HG02885 (cell line): ENCODE measurements at regions not wholly inside any gene's neighbourhood (a gene's known extent, or its start where the extent isn't known, plus 50 kb on each side); places are given as distances from the start of the nearest gene placed in this dataset.

Source experiments
- ATAC-seq: cut with Tn5 transposase; IDR thresholded peaks from one replicate; pipeline ENCODE4 v1.9.1; 2021; ENCODE audit warnings: mild to moderate bottlenecking; ENCODE audit not compliant: unreplicated experiment, poor library complexity

- ATAC-seq = no peak
Observed at GRCh38 chr2:39532933-39533332, 95.8 kb upstream of the MAP4K3 start.

DNA sequence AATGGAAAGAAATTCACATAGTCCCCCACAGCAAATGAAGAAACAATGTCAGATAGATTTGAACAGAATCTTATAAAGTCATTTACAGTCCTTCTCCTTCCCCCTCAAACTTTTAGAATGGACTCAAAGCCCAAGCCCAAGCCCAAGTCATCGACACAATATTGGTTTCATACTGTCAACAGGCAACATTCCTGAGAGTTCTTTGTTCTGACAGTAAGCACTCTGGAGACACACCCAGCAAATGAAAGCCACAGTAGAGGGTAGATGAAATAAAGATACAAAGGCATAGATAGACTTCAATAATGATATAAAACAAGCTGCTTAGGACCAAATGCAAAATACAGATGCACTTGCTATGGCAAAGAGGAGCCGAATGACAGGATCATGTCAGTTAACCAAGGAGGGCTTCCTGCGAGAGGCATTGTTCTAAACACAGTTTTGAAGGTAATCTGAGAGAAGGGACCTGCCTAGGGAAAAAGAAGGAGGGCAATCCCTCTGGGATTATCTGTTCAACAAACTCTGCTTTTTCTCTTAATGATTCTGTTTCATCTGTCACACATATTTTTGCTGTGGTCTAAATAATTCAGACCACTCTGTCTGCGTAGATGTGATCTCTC is 97.1 kb upstream of the MAP4K3 start:
- ATAC-seq = no peak

DNA sequence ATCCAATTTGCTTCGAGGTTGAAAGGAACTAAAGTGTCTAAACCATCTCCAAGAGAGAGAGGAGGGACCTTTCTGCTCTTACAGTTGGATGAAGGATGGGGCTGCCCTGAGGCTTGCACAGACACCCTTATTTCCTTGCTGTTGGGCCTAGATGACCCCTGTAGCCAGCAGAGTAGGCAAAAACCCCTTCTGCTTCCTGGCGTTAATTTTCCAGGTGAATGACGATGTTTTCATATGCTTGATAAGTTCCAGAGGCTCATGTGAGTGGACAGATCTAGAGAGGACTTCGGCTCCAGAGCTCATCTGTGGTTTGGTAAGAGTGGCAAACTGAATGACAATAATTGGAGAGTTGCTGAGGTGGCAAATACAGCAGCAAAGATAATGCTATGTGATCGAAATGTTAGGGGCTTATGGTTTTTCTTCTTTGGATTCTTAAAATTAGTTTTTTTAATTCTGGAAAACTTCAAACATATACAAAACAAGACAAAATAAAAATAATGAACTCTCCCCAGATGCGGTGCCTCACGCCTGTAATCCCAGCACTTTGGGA is 98.6 kb upstream of the MAP4K3 start:
- no peak for ATAC-seq

DNA sequence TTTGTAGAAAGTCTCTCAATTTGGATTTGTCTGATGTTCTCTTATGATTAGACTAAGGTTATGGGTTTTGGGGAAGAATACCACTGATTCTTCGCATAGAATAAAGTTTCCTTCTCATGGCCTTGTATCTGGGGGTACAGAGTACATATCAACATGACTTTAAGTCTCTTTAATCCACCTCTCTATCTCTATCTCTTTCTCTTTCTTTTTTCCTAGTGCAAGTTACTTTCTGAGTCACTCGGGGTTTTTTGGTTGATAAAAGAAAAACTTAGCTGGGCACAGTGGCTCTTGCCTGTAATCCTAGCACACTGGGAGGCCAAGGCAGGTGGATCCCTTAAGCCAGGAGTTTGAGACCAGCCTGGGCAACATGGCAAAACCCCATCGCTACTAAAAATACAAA is 100.1 kb upstream of the MAP4K3 start:
- no peak for ATAC-seq

DNA sequence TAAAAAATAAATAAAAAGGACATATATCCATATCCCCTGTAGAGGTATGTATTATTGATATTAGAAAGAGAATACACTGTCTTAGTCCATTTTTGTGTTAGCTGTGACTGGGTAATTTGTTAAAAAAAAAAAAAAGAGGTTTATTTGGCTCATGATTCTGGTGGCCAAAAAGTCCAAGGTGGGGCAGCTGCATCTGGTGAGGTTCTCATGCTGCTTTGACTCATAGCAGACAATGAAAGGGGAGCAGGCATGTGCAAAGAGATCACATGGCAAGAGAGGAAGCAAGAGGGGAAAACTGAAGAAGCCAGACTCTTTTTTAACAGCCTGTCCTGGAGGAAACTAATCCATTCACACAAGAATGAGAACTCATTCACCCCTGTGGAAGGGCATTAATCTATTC is 101.6 kb upstream of the MAP4K3 start:
- no peak for ATAC-seq

- no peak for ATAC-seq
Observed at GRCh38 chr2:39540414-39540813, 103.3 kb upstream of the MAP4K3 start.

- peak; percentile 72 for ATAC-seq
Observed at GRCh38 chr2:39541011-39541930, 104.2 kb upstream of the MAP4K3 start.

- no peak for ATAC-seq
Observed at GRCh38 chr2:39542523-39542922, 105.4 kb upstream of the MAP4K3 start.

- peak; percentile 77 for ATAC-seq
Observed at GRCh38 chr2:39545957-39546356, 108.9 kb upstream of the MAP4K3 start.

GRCh38 chr2:39546409-39546808 is 109.3 kb upstream of the MAP4K3 start:
- ATAC-seq = no peak

DNA sequence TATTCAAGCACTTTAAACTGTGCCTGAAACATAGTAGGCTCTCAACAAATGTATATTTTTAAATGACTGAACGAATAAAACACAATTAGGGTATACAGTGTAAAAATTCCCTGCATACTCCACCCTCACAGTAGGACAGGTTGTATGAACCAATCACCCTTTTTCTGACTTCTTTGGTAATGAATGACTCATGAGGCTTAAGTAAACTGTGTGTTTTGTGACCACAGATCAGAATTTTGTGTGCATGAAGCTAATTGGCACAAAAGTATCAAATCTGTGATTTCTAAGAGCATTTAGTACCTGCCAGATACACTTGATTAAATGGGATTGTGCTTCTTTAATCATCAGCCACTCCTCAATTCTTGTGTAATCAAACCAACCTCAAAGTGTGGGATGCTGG is 109.9 kb upstream of the MAP4K3 start:
- ATAC-seq = no peak

DNA sequence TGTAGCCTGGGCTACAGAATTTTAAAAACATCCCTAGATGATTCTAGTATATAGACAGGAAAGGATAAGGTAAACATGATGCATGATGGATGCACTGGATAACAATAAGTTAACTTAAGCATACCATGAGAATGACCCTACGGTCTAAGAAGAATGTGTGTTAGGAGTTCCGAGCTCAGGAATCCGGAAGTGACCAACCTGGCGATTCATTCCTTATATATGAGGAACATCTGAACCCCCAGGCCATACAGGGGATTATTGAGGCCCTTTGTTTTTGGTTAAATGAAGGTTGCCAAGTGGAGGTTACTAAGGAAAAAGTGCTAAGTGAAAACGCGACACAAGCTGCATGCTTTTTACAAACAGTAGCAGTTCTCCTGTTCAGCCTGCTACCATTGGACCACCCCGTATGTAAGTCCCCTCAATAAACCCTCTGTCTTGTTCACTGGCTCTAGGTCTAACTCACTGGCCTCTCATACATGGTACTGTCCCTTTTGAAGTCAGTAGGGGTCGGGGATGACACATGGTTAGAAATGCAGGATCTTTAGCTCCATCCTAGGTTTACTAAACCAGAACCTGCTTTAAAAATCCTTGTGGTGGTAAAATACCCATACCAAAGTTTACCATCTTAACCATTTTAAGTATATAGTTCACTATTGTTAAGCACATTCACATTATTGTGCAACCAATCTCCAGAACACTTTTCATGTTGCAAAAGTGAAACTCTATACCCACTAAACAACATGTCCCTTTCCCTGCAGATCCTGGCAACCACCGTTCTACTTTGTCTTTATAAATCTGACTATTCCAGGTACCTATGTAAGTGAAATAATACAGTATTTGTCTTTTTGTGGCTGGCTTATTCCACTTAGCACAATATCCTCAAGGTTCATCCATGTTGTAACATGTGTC is 111.0 kb upstream of the MAP4K3 start:
- no peak for ATAC-seq

GRCh38 chr2:39549000-39549399 is 111.9 kb upstream of the MAP4K3 start:
- ATAC-seq = no peak

DNA sequence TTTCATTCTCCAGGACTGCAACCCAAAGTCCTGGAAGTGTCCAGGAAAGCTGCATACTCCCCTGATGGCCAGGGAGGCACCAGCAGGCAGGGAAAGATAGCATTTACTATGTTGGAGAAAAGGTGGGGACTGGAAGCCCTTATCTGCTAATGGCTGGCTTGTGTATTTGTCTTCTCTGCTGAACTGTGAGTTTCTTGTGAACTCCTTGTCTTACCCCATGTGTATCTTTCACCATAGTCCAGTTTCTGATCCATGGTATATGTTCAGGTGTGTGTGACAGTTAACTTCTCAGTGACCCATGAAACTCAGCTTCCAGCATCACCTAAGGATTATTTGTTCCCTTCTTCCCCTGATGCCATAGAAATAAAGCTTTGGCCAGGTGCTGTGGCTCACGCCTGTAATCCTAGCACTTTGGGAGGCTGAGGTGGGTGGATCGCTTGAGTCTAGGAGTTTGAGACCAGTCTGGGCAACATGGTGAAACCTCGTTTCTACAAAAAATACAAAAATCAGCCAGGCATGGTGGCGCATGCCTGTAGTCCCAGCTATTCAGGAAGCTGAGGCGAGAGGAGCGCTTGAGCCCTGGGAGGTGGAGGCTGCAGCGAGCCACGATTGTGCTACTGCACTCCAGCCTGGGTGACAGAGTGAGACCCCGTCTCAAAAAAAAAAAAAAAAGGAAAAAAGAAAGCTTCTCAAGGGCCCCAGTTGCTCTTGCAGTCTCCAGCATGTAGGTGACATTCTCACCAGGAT is 112.8 kb upstream of the MAP4K3 start:
- no peak for ATAC-seq

DNA sequence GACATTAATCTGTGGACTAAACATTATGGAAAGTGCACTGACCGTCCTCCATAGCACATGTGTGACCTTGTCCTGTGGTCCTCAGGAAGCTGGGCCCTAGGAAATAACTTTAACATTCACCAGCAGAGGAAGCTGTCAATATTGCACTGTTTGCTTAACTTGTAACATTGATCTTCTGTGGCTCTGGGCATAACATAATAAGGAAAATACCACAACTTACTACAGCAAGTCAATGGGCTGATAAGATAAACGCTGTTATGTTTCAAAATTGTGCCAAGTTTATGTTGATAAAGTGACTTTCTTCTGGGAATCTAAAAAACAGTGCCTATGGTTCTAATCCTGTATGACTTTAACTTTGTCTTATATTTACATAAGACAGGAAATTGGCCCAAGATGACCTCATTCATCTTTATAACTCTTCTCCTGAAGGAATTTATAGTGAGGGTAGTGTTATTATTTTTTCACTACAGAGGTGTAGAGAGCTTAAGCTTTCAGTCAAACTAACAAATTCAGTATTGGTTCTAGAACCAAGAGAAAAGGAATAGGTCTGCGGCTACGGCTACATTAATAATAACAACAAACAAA is 113.7 kb upstream of the MAP4K3 start:
- ATAC-seq = no peak

- no peak for ATAC-seq
Observed at GRCh38 chr2:39558906-39559305, 106.8 kb upstream of the TMEM178A start.

DNA sequence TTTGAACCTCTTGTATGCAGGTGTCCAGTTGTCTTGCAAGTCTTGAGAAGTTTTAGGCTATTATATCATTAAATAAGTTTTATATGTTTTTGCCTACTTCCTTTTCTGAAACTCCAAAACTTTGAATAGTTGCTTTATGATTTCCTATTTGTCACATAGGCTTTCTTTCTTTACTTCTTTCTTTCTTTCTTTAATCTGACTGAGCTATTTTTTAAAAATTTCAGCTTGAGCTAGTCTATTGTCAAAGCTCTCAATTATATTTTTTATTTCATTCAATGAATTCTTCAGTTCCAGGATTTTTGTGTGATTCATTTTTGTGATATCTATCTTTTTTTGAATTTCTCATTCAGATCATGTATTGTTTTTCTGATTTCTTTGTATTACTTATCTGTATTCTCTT is 102.1 kb upstream of the TMEM178A start:
- ATAC-seq = no peak

DNA sequence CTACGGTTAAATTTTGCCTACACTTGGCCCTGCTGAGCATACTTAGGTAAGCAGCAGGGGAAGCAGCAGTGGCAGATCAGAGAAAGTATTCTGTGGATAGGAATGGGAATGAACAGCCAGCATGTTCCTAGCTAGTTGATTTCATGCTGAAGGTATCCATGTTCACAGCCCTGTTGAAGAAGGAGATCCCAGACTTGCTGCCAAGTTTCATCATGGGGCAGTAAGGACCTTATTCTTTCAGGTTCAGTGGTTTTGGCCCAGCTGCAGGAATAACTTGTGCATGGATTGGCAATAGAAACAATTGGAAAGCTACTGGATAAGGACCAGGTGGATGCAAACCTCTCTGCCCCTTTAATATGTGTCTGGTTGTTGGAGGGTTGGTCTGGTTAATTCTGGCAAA is 98.2 kb upstream of the TMEM178A start:
- ATAC-seq = no peak

DNA sequence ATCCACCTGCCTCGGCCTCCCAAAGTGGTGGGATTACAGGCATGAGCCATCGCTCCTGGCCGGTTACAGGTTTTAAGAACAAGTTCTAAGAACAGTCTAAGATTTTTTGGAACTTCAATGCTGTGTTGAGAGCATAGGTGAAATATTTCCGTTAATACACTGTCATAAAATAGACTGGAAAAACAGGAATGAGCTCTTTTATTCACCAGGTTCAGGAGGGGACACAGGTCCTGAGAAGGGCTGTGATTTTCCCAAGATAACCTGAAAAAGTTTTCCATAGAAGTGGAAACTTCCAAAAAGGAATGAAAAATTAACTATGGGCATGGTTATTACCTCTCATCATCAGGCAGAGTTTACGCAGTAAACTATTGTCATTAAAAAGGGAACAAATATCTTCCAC is 97.6 kb upstream of the TMEM178A start:
- ATAC-seq = no peak
